ENCODE measurements at regions not wholly inside any gene's neighbourhood (a gene's known extent, or its start where the extent isn't known, plus 50 kb on each side); places are given as distances from the start of the nearest gene placed in this dataset.
"Not testable (repeated sequence)": the region's sequence is repeated elsewhere in the genome, so short reads cannot be mapped to it uniquely, and the experiment has no call there.

DNA sequence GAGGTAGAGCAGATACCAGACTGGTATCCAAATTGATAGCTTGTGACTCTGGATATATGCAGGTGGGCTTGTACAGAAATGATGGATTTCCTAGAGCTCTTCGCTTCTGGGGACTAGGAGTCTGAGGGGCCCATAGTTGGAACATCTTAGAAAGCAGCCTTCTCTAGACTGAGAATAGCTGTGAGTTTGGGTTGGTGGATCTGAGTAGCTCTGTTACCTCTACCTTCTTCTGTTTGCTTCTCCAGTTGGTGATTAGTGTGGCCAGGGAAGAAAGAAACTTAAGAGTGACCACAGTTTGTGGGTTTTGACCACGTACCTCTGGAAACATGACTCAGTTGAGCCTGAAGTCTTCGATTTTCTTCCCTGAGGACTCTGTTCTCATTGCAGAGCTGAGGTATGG, 88.4 kb downstream of the NBPF8 start:
- TF ChIP-seq POLR2AphosphoS5 (IDR thresholded peaks at IDR 0.05; ENCODE audit: borderline replicate concordance, low read depth, low read length); EZH2 (IDR thresholded peaks at IDR 0.05); FOXP2 (optimal IDR thresholded peaks at IDR 0.05; ENCODE audit: control extremely low read depth, extremely low read length, insufficient read depth): not testable (repeated sequence)
